ENCODE measurements at regions not wholly inside any gene's neighbourhood (a gene's known extent, or its start where the extent isn't known, plus 50 kb on each side); places are given as distances from the start of the nearest gene placed in this dataset.

DNA sequence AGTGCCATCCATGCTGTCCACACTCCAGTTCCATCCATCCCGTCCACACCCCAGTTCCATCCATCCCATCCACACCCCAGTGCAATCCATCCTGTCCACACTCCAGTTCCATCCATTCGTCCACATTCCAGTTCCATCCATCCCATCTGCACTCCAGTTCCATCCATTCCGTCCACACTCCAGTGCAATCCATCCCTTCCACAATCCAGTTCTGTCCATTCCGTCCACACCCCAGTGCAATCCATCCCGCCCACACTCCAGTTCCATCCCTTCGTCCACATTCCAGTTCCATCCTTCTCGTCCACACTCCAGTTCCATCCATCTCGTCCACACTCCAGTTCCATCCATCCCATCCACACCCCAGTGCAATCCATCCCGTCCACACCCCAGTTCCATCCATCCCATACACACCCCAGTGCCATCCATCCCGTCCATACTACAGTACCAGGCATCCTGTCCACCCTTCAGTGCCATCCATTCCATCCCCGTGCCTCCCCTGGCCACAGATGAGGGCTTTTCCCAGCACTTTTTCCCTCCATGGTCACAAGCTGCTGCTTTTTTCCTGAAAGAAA, 704.0 kb downstream of the BRD1 start:
- no peak overlapping the region for H3K4me3 ChIP-seq (replicated peaks; ENCODE audit: insufficient read depth, low read length)
- DNase-seq (ENCODE audit: low read depth in 1 of 2, low spot score in 1 of 2) = no peak
- no peak for TF ChIP-seq GABPA (IDR thresholded peaks at IDR 0.05; ENCODE audit: low read depth)
- TF ChIP-seq, protein P1, sequence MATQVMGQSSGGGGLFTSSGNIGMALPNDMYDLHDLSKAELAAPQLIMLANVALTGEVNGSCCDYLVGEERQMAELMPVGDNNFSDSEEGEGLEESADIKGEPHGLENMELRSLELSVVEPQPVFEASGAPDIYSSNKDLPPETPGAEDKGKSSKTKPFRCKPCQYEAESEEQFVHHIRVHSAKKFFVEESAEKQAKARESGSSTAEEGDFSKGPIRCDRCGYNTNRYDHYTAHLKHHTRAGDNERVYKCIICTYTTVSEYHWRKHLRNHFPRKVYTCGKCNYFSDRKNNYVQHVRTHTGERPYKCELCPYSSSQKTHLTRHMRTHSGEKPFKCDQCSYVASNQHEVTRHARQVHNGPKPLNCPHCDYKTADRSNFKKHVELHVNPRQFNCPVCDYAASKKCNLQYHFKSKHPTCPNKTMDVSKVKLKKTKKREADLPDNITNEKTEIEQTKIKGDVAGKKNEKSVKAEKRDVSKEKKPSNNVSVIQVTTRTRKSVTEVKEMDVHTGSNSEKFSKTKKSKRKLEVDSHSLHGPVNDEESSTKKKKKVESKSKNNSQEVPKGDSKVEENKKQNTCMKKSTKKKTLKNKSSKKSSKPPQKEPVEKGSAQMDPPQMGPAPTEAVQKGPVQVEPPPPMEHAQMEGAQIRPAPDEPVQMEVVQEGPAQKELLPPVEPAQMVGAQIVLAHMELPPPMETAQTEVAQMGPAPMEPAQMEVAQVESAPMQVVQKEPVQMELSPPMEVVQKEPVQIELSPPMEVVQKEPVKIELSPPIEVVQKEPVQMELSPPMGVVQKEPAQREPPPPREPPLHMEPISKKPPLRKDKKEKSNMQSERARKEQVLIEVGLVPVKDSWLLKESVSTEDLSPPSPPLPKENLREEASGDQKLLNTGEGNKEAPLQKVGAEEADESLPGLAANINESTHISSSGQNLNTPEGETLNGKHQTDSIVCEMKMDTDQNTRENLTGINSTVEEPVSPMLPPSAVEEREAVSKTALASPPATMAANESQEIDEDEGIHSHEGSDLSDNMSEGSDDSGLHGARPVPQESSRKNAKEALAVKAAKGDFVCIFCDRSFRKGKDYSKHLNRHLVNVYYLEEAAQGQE (IDR thresholded peaks at IDR 0.05; ENCODE audit: insufficient replicate concordance, low read depth) = no peak
- TF ChIP-seq, protein P2, sequence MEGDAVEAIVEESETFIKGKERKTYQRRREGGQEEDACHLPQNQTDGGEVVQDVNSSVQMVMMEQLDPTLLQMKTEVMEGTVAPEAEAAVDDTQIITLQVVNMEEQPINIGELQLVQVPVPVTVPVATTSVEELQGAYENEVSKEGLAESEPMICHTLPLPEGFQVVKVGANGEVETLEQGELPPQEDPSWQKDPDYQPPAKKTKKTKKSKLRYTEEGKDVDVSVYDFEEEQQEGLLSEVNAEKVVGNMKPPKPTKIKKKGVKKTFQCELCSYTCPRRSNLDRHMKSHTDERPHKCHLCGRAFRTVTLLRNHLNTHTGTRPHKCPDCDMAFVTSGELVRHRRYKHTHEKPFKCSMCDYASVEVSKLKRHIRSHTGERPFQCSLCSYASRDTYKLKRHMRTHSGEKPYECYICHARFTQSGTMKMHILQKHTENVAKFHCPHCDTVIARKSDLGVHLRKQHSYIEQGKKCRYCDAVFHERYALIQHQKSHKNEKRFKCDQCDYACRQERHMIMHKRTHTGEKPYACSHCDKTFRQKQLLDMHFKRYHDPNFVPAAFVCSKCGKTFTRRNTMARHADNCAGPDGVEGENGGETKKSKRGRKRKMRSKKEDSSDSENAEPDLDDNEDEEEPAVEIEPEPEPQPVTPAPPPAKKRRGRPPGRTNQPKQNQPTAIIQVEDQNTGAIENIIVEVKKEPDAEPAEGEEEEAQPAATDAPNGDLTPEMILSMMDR (IDR thresholded peaks at IDR 0.05; ENCODE audit: insufficient read depth, low read length) = no peak
- no peak for TF ChIP-seq SPI1 (IDR thresholded peaks at IDR 0.05; ENCODE audit: borderline replicate concordance, low read depth)
- TF ChIP-seq POLR2AphosphoS5 (IDR thresholded peaks at IDR 0.05; ENCODE audit: low read depth) = no peak
- no peaks in the 10 kb centered on the region for H3K27me3 ChIP-seq (ENCODE audit: insufficient read depth, poor library complexity, severe bottlenecking)
- H3K27ac ChIP-seq (replicated peaks) = no peak overlapping the region

DNA sequence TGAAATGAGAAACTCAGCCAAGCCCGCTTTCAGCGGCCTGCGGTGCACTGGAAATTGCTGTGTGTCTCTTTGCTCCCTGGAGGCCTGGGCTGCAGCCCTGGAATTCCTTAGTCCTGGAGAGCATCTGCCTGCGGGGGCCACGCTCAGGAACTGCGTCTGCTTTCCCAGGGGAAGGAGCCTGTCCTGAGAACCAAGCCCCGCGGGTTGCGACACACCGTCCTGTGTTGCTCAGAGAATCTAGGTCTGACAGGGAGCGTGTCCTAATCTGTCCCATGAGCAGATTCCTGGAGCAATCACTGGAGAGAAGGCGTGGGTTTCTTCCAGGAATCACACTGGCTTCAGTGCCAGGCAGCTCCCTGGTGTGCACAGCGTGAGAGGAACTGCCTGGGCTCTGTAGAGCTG, 708.1 kb downstream of the BRD1 start:
- Histone ChIP-seq H3K27me3 (ENCODE audit: insufficient read depth, poor library complexity, severe bottlenecking) (no peaks in the 10 kb centered on the region), H3K27ac (replicated peaks) (no peak overlapping the region), H3K4me3 (replicated peaks; ENCODE audit: insufficient read depth, low read length) (no peak overlapping the region)
- no peak for DNase-seq (ENCODE audit: low read depth in 1 of 2, low spot score in 1 of 2)
- TF ChIP-seq POLR2AphosphoS5 (IDR thresholded peaks at IDR 0.05; ENCODE audit: low read depth) (no peak), SPI1 (IDR thresholded peaks at IDR 0.05; ENCODE audit: borderline replicate concordance, low read depth) (no peak), GABPA (IDR thresholded peaks at IDR 0.05; ENCODE audit: low read depth) (no peak)
- TF ChIP-seq, protein P2 (IDR thresholded peaks at IDR 0.05; ENCODE audit: insufficient read depth, low read length) = no peak
- TF ChIP-seq, protein P1 (IDR thresholded peaks at IDR 0.05; ENCODE audit: insufficient replicate concordance, low read depth) = no peak

- no peak for DNase-seq (ENCODE audit: low read depth in 1 of 2, low spot score in 1 of 2)
- Histone ChIP-seq H3K27me3 (ENCODE audit: insufficient read depth, poor library complexity, severe bottlenecking) (no peaks in the 10 kb centered on the region), H3K27ac (replicated peaks) (no peak overlapping the region), H3K4me3 (replicated peaks; ENCODE audit: insufficient read depth, low read length) (no peak overlapping the region)
- no peak for TF ChIP-seq POLR2AphosphoS5 (IDR thresholded peaks at IDR 0.05; ENCODE audit: low read depth)
- TF ChIP-seq, protein P1 (IDR thresholded peaks at IDR 0.05; ENCODE audit: insufficient replicate concordance, low read depth) = no peak
- TF ChIP-seq, protein P2 (IDR thresholded peaks at IDR 0.05; ENCODE audit: insufficient read depth, low read length) = no peak
- TF ChIP-seq GABPA (IDR thresholded peaks at IDR 0.05; ENCODE audit: low read depth) = no peak
- TF ChIP-seq SPI1 (IDR thresholded peaks at IDR 0.05; ENCODE audit: borderline replicate concordance, low read depth) = no peak
These were observed 709.6 kb downstream of the BRD1 start for GRCh38 chr22:49118065-49118464.

Measured in HL-60 (cell line).